ENCODE measurements at regions not wholly inside any gene's neighbourhood (a gene's known extent, or its start where the extent isn't known, plus 50 kb on each side); places are given as distances from the start of the nearest gene placed in this dataset.

- DNase-seq: no peak
Observed at GRCh38 chr14:98704441-98704840, 567.6 kb downstream of the BCL11B start.

GRCh38 chr14:98705871-98706300 lies 566.1 kb downstream of the BCL11B start:
- DNase-seq: no peak

- DNase-seq: no peak
Observed at GRCh38 chr14:98707522-98707921, 564.5 kb downstream of the BCL11B start.

- no peak for DNase-seq
Observed at GRCh38 chr14:98708555-98708954, 563.4 kb downstream of the BCL11B start.

- DNase-seq: no peak
Observed at GRCh38 chr14:98711453-98711852, 560.5 kb downstream of the BCL11B start.

- no peak for DNase-seq
Observed at GRCh38 chr14:98714626-98715425, 557.2 kb downstream of the BCL11B start.

GRCh38 chr14:98716133-98716532 lies 555.9 kb downstream of the BCL11B start:
- no peak for DNase-seq

- no peak for DNase-seq
Observed at GRCh38 chr14:98721061-98721460, 550.9 kb downstream of the BCL11B start.

GRCh38 chr14:98724734-98725133 lies 547.3 kb downstream of the BCL11B start:
- no peak for DNase-seq

- no peak for DNase-seq
Observed at GRCh38 chr14:98725191-98725590, 546.8 kb downstream of the BCL11B start.

GRCh38 chr14:98725676-98726075 lies 546.3 kb downstream of the BCL11B start:
- DNase-seq: no peak

- DNase-seq: no peak
Observed at GRCh38 chr14:98726585-98727405, 545.2 kb downstream of the BCL11B start.

GRCh38 chr14:98728024-98728423 lies 544.0 kb downstream of the BCL11B start:
- DNase-seq: no peak

GRCh38 chr14:98728836-98729235 lies 543.2 kb downstream of the BCL11B start:
- DNase-seq: no peak

GRCh38 chr14:98731286-98731685 lies 540.7 kb downstream of the BCL11B start:
- DNase-seq: no peak

GRCh38 chr14:98731701-98732100 lies 540.3 kb downstream of the BCL11B start:
- no peak for DNase-seq

GRCh38 chr14:98733536-98733935 lies 538.5 kb downstream of the BCL11B start:
- DNase-seq: no peak

GRCh38 chr14:98736701-98737338 lies 535.2 kb downstream of the BCL11B start:
- DNase-seq: no peak

- DNase-seq: no peak
Observed at GRCh38 chr14:98741523-98741922, 530.5 kb downstream of the BCL11B start.

- DNase-seq: no peak
Observed at GRCh38 chr14:98742001-98742400, 530.0 kb downstream of the BCL11B start.

- DNase-seq: no peak
Observed at GRCh38 chr14:98743536-98743935, 528.5 kb downstream of the BCL11B start.

GRCh38 chr14:98748966-98749365 lies 523.0 kb downstream of the BCL11B start:
- DNase-seq: no peak

GRCh38 chr14:98751110-98751509 lies 520.9 kb downstream of the BCL11B start:
- no peak for DNase-seq

GRCh38 chr14:98752660-98753059 lies 519.3 kb downstream of the BCL11B start:
- DNase-seq: no peak
